SK-N-SH (cell line): ENCODE measurements at regions not wholly inside any gene's neighbourhood (a gene's known extent, or its start where the extent isn't known, plus 50 kb on each side); places are given as distances from the start of the nearest gene placed in this dataset.

ENCODE experiments used
- CTCF ChIA-PET: fragments of 300-600, 350-600 bp; formaldehyde crosslinking; extraction: SDS; loops from one replicate; lab custom pipeline; 2021; lab: Yijun Ruan, JAX
- POLR2A ChIA-PET: fragments of 350-600 bp; sonication (Branson Sonifier 250); formaldehyde crosslinking; extraction: SDS; loops from one replicate; lab custom pipeline; 2020; ENCODE audit warnings: antibody characterized with exemption, inconsistent platforms; lab: Yijun Ruan, JAX
- DNase-seq: peaks from one replicate; pipeline ENCODE4 v3.0.0; 2012
- H2AFZ ChIP-seq: fragments of 200-600 bp; sonication (generic); 2 replicates; pipeline ENCODE4 v1.8.1; 2016; ENCODE audit warnings: antibody characterized with exemption, mild to moderate bottlenecking, low read depth
- H3F3A ChIP-seq: fragments of 200-600 bp; sonication (generic); replicated peaks from 2 replicates; pipeline ENCODE3; 2016; ENCODE audit warnings: antibody characterized with exemption, mild to moderate bottlenecking; ENCODE audit not compliant: insufficient read depth
- H3K27ac ChIP-seq, 2 experiments: fragments of 200-500 bp in 1 of 2; fragments of 200-600 bp in 1 of 2; sonication (Bioruptor generic) in 1 of 2; sonication (generic), shearing (Covaris generic) in 1 of 2; 2 replicates each; pipeline versions ENCODE4 v1.5.1 to v1.6.1; 2014 to 2016; ENCODE audit warnings: low read depth in 2 of 2, inconsistent platforms in 1 of 2, low read length in 1 of 2, mild to moderate bottlenecking in 1 of 2, mixed read lengths in 1 of 2
- H3K27me3 ChIP-seq: fragments of 200-600 bp; sonication (generic), shearing (Covaris generic); 2 replicates; pipeline ENCODE4 v1.6.1; 2016; ENCODE audit warnings: mixed run types; ENCODE audit not compliant: insufficient read depth
- H3K36me3 ChIP-seq, 2 experiments: fragments of 200-500 bp in 1 of 2; fragments of 200-600 bp in 1 of 2; sonication (Bioruptor generic) in 1 of 2; sonication (generic) in 1 of 2; replicated peaks in 1 of 2; 2 replicates each; pipeline versions ENCODE3 to v1.5.1; 2014 to 2016; ENCODE audit warnings: low read length in 1 of 2, mild to moderate bottlenecking in 1 of 2; ENCODE audit not compliant: insufficient read depth in 2 of 2, control insufficient read depth in 1 of 2
- H3K4me1 ChIP-seq, 2 experiments: fragments of 200-500 bp in 1 of 2; fragments of 200-600 bp in 1 of 2; sonication (Bioruptor generic) in 1 of 2; sonication (generic), shearing (Covaris generic) in 1 of 2; 2 replicates each; pipeline versions ENCODE4 v1.5.1 to v1.6.1; 2014 to 2016; ENCODE audit warnings: low read depth in 1 of 2, low read length in 1 of 2, mixed run types in 1 of 2; ENCODE audit not compliant: insufficient read depth in 2 of 2, control insufficient read depth in 1 of 2
- H3K4me2 ChIP-seq: fragments of 200-600 bp; sonication (generic), shearing (Covaris generic); 2 replicates; pipeline ENCODE4 v1.6.1; 2017; ENCODE audit warnings: mixed run types
- H3K4me3 ChIP-seq, 2 experiments: fragments of 200-500 bp in 1 of 2; fragments of 200-600 bp in 1 of 2; sonication (Bioruptor generic) in 1 of 2; sonication (generic), shearing (Covaris generic) in 1 of 2; 2 replicates each; pipeline versions ENCODE4 v1.5.1 to v1.8.1; 2014 to 2016; ENCODE audit warnings: low read depth in 2 of 2, inconsistent platforms in 1 of 2, low read length in 1 of 2, mild to moderate bottlenecking in 1 of 2, mixed read lengths in 1 of 2, moderate library complexity in 1 of 2
- H3K79me2 ChIP-seq: fragments of 200-600 bp; sonication (generic); 2 replicates; pipeline ENCODE4 v1.8.1; 2017; ENCODE audit warnings: mild to moderate bottlenecking; ENCODE audit not compliant: insufficient read depth
- H3K9ac ChIP-seq: fragments of 200-600 bp; sonication (generic); 2 replicates; pipeline ENCODE4 v1.6.1; 2017; ENCODE audit warnings: mixed run types
- H3K9me2 ChIP-seq: fragments of 200-600 bp; sonication (generic); 2 replicates; pipeline ENCODE4 v1.6.1; 2017; ENCODE audit warnings: mixed run types
- H3K9me3 ChIP-seq: fragments of 200-600 bp; sonication (generic); 2 replicates; pipeline ENCODE4 v1.6.1; 2017; ENCODE audit warnings: mixed run types, mild to moderate bottlenecking, moderate library complexity
- H4K20me1 ChIP-seq: fragments of 200-600 bp; sonication (generic); 2 replicates; pipeline ENCODE4 v1.6.1; 2017; ENCODE audit warnings: mild to moderate bottlenecking, mixed run types; ENCODE audit not compliant: insufficient read depth
- CHD2 ChIP-seq: fragments of 150-350 bp; IDR thresholded peaks from 2 replicates; pipeline ENCODE4 v1.6.1; 2018; ENCODE audit warnings: low read length; ENCODE audit not compliant: partially characterized antibody
- CTCF ChIP-seq: fragments of 200-600 bp; sonication (generic); IDR thresholded peaks from 2 replicates; pipeline ENCODE4 v1.6.1; 2017; ENCODE audit warnings: antibody characterized with exemption, mild to moderate bottlenecking, moderate library complexity
- EP300 ChIP-seq, 2 experiments: IDR thresholded peaks; 2 replicates each; pipeline versions ENCODE4 v1.4.0 to v1.6.1; 2012; ENCODE audit warnings: borderline replicate concordance in 1 of 2, low read depth in 1 of 2, low read length in 1 of 2
- EZH2phosphoT487 ChIP-seq: fragments of 200-600 bp; sonication (generic); IDR thresholded peaks from 2 replicates; pipeline ENCODE4 v1.6.1; 2017; ENCODE audit warnings: low read depth, mixed run types, mild to moderate bottlenecking, antibody characterized with exemption, moderate library complexity, borderline replicate concordance
- FOXM1 ChIP-seq: IDR thresholded peaks from 2 replicates; pipeline ENCODE4 v1.4.0; 2012; ENCODE audit warnings: low read depth, mild to moderate bottlenecking
- GABPA ChIP-seq: IDR thresholded peaks from 2 replicates; pipeline ENCODE4 v1.4.0; 2012; ENCODE audit warnings: low read depth, mild to moderate bottlenecking
- IRF3 ChIP-seq: fragments of 150-350 bp; IDR thresholded peaks from 2 replicates; pipeline ENCODE4 v1.6.1; 2016; ENCODE audit warnings: mild to moderate bottlenecking, low read depth, low read length
- JUND ChIP-seq: IDR thresholded peaks from 2 replicates; pipeline ENCODE4 v1.4.0; 2012
- MAX ChIP-seq: IDR thresholded peaks from 2 replicates; pipeline ENCODE4 v1.4.0; 2012; ENCODE audit warnings: low read depth
- MXI1 ChIP-seq: IDR thresholded peaks from 2 replicates; pipeline ENCODE4 v1.6.1; 2012; ENCODE audit warnings: mild to moderate bottlenecking, low read depth, low read length, improper control_type of control experiment
- RAD21 ChIP-seq: IDR thresholded peaks from 2 replicates; pipeline ENCODE4 v1.6.1; 2012; ENCODE audit warnings: mild to moderate bottlenecking, low read length
- RCOR1 ChIP-seq: fragments of 150-350 bp; IDR thresholded peaks from 2 replicates; pipeline ENCODE4 v1.6.1; 2017; ENCODE audit warnings: antibody characterized with exemption, low read length
- REST ChIP-seq: IDR thresholded peaks from 2 replicates; pipeline ENCODE4 v1.6.1; 2012; ENCODE audit warnings: mild to moderate bottlenecking, low read depth, low read length, moderate library complexity
- RFX5 ChIP-seq: IDR thresholded peaks from 2 replicates; pipeline ENCODE4 v1.6.1; 2012; ENCODE audit warnings: mild to moderate bottlenecking, improper control_type of control experiment, low read length
- RXRA ChIP-seq: IDR thresholded peaks from 2 replicates; pipeline ENCODE4 v1.4.0; 2012; ENCODE audit warnings: low read depth, mild to moderate bottlenecking, borderline replicate concordance
- SMC3 ChIP-seq: IDR thresholded peaks from 2 replicates; pipeline ENCODE4 v1.6.1; 2012; ENCODE audit warnings: low read depth, low read length, improper control_type of control experiment
- TAF1 ChIP-seq: IDR thresholded peaks from 2 replicates; pipeline ENCODE4 v1.6.1; 2012; ENCODE audit warnings: low read depth, mild to moderate bottlenecking, low read length, moderate library complexity, borderline replicate concordance
- TEAD4 ChIP-seq: IDR thresholded peaks from 2 replicates; pipeline ENCODE4 v1.4.0; 2012; ENCODE audit warnings: mild to moderate bottlenecking, borderline replicate concordance; ENCODE audit not compliant: insufficient read depth

GRCh38 chr12:59937148-59937547, 341.3 kb downstream of the SLC16A7 start:
- no peaks in the 10 kb centered on the region for H4K20me1 ChIP-seq
- H3K9ac ChIP-seq, result no peak overlapping the region
- no peak overlapping the region for H3K27ac ChIP-seq
- H3K27me3 ChIP-seq, result no peaks in the 10 kb centered on the region
- no peak for DNase-seq
- no peaks in the 10 kb centered on the region for H3K36me3 ChIP-seq
- no peak overlapping the region for H2AFZ ChIP-seq
- H3K9me3 ChIP-seq, result no peaks in the 10 kb centered on the region
- CTCF ChIA-PET, result no interaction called here
- H3K4me2 ChIP-seq, result no peak overlapping the region
- H3K4me1 ChIP-seq, result no peaks in the 10 kb centered on the region
- POLR2A ChIA-PET, result no interaction called here
- H3F3A ChIP-seq, result no peaks in the 10 kb centered on the region
- H3K9me2 ChIP-seq, result no peaks in the 10 kb centered on the region
- no peak overlapping the region for H3K4me3 ChIP-seq
- TF ChIP-seq IRF3, result no peak
- TF ChIP-seq MAX, result no peak
- TF ChIP-seq RFX5, result no peak
- TF ChIP-seq RCOR1, result no peak
- no peak for TF ChIP-seq TAF1
- TF ChIP-seq MXI1, result no peak
- TF ChIP-seq CHD2, result no peak
- no peak for TF ChIP-seq RAD21
- TF ChIP-seq REST, result no peak
- TF ChIP-seq JUND, result no peak
- TF ChIP-seq FOXM1, result no peak
- TF ChIP-seq SMC3, result no peak
- no peak for TF ChIP-seq CTCF
- no peak for TF ChIP-seq RXRA
- no peak for TF ChIP-seq GABPA
- no peak for TF ChIP-seq TEAD4
- TF ChIP-seq EZH2phosphoT487, result no peak
- no peak for TF ChIP-seq EP300 (IDR thresholded peaks at IDR 0.05; ENCODE audit: borderline replicate concordance in 1 of 2, low read depth in 1 of 2, low read length in 1 of 2)
- H3K79me2 ChIP-seq, result no peaks in the 10 kb centered on the region
